LNCaP clone FGC (cell line): ENCODE measurements at regions not wholly inside any gene's neighbourhood (a gene's known extent, or its start where the extent isn't known, plus 50 kb on each side); places are given as distances from the start of the nearest gene placed in this dataset.

Experiments
- DNase-seq: peaks from one replicate; pipeline ENCODE4 v3.0.0-alpha.2; 2011; ENCODE audit warnings: low read depth
- H3K4me3 ChIP-seq: 2 replicates; pipeline ENCODE4 v1.5.1; 2011; ENCODE audit warnings: mild to moderate bottlenecking, low read depth, low read length, control low read depth
- CTCF ChIP-seq: IDR thresholded peaks from 2 replicates; pipeline ENCODE4 v1.5.1; 2012; ENCODE audit warnings: mild to moderate bottlenecking; ENCODE audit not compliant: control insufficient read depth, insufficient read depth; ENCODE audit errors: extremely low read depth

DNA sequence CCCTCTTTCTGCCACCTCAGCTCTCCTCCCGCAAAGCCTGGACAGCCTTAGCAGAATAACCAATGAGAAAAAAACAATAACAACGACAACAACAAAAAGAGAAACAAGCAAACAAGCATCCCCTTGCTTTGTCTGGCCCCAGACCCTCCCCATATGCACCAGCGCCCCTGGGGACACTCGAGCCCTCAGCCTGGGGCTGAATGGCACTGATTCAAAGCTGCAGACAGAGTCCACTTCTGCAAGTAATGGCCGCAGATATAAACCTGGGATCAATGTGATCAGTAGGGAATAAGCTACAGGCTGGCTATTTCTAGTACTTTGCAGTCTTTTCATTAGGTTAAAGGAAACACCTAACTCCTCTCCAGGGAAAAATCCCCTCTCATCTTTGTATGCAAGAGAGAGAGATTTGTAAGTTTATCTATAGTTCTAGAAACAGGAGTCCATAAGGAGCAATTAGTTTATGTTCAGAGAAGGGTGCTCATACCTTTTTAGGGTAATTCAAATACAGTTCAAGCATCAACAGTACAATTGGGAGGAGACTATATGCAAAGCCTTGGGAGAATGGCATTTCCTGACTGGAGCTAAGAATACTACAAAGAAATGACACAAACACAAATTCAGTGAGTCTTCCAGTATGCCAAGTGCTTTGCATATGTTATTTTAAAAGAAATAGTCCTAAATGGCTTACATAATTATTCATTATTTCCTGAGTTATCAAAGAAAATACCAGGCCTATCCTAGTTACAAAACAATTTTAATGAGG, 122.3 kb upstream of the DDX18 start:
- no peak overlapping the region for H3K4me3 ChIP-seq
- no peak for TF ChIP-seq CTCF
- no peak for DNase-seq

DNA sequence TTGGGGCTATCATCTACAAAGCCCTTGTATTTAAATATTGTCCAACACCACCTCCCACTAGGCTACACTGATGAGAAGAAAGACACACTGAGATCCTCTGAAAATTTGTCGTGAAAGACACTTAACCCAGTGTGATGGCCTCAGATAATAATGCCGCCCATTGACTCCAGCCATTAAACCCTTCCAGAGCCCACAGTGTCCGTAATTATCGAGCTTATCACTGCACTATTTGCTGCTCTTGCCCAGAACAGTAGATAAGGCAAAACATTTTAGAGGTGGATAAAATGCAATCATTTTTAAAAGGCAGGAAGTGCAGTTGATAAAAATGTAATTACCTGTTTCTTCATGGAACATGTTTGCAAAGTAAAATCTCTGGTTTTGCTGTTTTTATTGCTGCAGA, 121.3 kb upstream of the DDX18 start:
- H3K4me3 ChIP-seq = no peak overlapping the region
- TF ChIP-seq CTCF = no peak
- no peak for DNase-seq

- H3K4me3 ChIP-seq = no peak overlapping the region
- DNase-seq = no peak
- TF ChIP-seq CTCF = no peak
Observed at GRCh38 chr2:117693651-117694050, 120.8 kb upstream of the DDX18 start.

GRCh38 chr2:117698287-117698686, 116.2 kb upstream of the DDX18 start:
- TF ChIP-seq CTCF = no peak
- H3K4me3 ChIP-seq = no peak overlapping the region
- no peak for DNase-seq

GRCh38 chr2:117698819-117699218, 115.7 kb upstream of the DDX18 start:
- H3K4me3 ChIP-seq = no peak overlapping the region
- DNase-seq = no peak
- no peak for TF ChIP-seq CTCF

DNA sequence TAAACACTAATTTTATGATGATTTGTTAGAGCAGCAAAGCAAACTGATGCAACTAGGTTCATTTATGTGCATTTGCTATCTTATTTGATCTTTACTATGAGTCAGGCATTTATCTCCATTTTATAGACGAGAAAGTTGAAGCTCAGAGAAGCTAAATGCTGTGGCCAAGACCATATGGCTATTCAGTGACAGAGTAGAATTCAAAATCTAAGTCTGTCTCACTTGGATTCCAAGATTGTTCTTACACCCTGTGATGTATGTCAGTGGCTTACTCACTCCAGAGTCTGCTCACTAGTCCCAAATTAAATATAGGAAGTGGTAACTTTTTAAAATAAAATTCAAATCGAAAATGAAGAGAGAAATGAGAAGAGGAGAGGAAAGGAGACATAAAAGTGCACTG, 114.0 kb upstream of the DDX18 start:
- no peak overlapping the region for H3K4me3 ChIP-seq
- TF ChIP-seq CTCF = no peak
- peak; percentile 51 for DNase-seq

DNA sequence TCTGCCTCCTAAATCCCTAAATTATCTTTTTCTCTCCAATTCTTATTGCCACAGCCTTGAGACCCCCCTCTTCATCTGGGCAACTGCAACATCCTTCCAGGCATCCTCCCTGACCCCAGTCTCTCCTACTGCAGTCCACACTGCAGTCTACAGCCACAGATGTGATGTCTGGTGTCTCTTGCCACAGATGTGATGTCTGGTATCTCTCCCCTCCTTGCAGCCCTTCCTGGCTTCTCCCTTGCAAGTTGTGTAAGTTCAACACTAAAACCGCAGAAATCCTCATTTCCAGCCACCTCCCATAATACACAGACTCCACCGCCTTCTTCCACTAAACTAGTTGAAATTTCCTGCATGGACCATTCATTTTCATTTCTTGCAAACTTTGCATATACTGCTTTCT, 113.1 kb upstream of the DDX18 start:
- TF ChIP-seq CTCF = no peak
- H3K4me3 ChIP-seq = no peak overlapping the region
- DNase-seq = no peak
